ENCODE measurements at regions not wholly inside any gene's neighbourhood (a gene's known extent, or its start where the extent isn't known, plus 50 kb on each side); places are given as distances from the start of the nearest gene placed in this dataset.

DNA sequence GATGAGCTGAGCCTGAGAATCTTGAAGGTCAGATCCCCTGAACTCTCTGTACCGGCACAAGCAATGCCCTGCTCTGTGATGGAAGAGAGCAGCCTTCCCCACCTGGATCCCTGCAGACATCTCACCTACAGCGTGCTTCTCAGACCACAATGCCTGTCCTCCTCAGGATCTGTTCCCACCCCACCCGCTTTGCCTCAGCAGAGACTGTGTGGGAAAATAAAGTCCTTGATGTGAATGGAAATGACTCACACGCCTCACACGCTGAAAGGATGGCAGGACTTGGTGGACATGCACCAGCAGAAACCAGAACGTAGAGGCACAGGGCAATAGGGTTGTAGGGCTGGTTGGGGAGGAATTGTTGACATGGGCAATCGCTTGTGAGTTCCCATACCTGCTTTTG is 117.9 kb upstream of the POU3F3 start:
- no peak for DNase-seq

DNA sequence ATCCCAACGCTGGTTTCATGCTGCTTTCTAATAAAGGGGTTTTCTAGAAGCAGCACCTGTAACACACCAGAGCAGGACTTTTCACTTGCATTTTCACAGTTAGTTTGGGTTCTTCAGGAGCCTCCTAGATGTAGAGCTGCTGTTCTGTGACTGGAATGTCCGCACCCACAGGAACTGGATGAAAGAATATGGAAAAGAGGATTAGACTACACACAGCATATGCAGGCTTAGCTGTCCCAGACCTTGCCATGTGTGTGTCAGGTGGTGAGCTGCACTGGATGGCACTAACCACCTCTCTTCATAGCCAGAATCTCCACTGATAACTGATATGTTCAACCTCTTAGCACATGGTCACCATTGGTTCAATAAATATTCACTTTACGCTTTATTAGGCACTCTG is 112.1 kb upstream of the POU3F3 start:
- no peak for DNase-seq

DNA sequence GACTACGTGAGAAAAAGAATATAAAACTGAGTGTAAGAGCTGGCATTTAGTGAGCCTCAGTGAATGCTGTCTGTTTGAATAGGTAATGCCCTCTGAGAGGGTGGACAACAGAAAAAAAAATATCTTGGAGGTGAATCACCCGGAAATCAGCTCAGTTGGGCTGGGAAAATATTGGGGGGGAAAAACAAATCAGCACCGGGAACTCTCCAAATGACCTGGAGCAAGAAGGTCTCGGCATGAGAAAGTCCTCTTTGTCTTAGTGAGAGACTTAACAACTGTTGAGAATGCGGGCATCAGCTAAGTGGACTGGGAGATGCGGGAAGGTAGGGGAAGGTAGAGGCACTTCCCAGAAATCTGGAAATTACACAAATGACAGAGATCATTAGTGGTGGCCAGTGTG is 109.4 kb upstream of the POU3F3 start:
- DNase-seq: no peak

DNA sequence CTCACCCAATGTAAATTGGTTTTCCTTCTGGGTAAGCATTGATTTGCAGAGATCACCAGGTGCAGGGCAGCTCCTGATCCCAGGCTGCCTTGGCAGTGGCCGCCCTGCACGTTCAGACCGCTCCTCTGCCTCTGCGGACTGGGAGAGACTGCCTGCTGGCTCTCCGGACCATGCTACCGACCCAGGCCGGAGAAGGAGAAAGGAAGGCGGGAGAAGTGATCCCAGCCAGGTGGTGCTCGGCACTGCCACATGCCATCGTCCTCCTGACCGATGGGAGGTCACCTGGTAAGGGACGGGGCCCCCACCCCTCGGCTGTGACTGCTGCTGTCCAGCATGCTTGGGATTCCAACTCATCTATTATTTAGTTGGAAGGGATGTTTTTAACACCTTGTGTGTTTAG is 108.1 kb upstream of the POU3F3 start:
- DNase-seq: no peak

DNA sequence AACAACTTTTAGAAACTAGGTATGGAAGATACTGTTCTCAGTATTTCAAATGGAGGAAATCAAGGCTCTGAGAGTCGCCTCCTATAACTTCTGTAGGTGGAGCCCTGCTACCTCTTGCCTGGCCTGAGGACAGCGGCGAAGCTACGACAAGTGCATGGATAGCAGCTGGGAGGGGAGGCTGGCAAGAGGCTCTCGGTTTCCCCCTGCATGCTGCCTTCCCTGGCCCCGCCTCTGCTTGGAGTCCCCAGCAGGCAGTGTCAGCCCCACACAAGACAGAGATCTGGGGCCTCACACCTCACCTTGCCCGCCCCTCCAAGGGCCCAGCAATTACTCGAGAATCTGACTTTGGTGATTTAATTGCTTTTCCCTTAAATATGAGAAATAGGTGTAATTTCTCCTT is 107.6 kb upstream of the POU3F3 start:
- DNase-seq: no peak

DNA sequence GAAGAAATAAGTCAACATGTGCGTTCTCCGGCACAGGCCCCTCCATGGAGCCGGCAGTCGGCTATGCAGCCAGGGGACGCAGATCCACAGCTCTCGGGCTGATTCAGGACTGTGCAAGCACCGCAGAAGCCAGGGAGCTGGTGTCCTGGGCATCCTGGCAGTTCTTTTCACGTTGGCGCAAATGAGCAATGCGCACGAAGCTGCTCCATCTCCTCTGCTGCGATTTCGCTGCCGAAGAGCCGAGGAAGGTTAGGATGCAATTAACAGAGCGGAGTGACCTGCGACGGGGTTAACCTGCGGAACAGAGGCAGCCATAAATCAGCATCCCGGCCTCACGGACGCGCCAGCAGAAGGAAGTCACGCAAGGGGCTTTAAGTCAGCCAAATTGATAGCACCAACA is 107.1 kb upstream of the POU3F3 start:
- no peak for DNase-seq

DNA sequence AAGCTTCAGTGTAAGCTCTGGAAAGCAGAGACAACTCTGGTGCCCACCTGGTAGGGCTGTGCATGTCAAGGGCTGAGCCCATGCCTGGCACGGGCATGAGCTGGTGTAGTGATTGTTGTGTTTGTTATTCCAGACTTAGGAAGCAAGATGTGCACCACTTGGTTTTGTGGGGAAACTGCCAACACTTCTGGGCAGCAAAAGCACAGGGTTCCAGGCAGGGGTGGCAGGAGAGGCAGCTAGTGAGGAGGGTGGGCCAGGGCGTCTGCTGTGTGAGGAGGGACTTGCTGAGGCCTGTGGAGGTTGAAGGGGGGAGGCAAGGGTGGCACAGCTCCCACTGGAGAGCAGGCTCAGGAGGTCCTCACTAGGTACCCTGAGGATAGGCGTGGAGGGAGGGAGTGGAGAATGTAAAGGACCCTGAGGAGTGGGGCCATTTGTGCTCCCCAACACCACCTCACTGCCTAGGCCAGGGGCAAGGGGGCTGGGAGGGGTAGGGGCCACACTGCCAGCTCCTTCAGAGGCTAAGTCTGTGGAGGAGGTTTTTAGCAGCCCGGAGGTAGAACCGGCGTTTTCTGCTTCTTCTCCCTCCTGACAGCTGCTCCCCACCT is 104.0 kb upstream of the POU3F3 start:
- DNase-seq: no peak

DNA sequence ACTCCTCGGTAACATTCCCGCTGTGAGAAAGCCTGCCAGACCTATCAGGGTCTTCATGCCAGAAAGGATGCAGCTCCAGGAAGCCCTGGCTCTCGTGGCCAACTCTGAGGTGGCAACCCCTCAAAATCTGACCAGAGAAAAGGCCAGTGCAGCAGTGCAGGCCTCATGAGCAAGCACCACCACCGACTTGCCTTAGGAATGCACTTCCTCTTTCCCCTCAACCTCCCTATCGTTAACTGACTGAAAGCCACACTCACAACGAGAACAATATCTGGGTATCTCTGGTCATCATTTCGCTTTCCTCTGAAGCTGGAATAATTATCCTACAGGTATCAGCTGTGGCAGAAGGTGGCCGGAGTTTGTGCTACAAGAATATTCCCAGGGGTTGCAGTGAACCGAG is 101.4 kb upstream of the POU3F3 start:
- no peak for DNase-seq

DNA sequence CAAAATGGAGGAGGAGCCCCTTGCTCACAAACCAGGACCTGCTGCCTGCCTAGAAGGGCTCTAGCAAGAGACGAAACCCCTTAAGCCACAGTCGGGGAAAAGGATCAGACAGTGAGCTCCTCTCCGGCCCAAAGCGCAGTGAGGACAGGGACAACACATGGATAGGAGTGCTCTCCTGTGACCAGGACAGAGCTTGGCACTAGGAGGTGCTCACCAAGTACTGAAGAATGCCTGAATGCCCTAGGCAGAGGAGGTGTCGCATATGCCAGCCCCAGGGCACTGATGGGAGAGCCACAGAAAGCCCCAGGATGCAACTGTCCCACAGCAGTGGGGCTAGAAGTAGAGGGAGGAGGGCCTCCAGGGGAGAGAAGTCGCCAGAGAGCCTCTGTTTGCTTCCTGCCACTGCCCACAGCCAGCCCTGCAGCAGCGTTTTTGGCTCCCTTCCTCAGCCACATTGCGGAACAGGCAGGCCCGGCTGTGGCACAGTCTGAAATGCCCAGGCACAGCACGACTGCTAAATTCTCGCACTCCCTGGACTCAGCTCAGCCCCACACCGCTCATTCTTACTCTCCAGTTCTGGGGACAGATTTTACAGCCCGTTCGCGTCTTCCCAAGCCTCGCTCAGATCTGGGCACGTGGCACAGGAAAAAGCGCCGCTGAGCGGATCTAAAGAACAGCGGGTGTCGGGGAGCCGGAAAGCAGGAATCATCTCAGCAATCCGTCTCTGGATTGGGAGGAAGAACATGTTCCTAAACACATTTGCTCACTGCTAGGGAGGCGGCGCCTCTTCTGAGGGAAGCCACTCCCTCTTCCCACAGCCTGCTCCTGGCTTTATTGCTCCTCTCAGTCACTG is 98.7 kb upstream of the POU3F3 start:
- DNase-seq: no peak

DNA sequence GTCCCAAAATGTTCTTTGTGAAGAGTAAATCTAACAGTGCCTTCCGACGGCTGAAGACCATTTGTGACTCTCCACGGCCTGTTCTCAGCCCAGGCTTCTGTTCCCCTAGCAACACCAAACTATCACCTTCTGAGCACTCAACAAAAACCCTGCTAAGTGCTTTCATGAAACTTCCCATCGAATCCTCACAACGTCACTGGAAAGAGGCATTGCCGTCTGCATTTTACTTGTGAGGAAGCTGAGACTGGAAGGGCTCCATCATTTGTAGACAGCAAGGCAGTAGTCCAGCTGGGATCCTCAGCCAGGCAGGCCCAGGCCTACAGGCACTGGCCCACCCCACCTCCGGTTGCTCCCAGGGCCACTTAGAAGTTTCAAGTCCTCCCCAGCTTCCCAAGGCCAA is 97.8 kb upstream of the POU3F3 start:
- DNase-seq: no peak

DNA sequence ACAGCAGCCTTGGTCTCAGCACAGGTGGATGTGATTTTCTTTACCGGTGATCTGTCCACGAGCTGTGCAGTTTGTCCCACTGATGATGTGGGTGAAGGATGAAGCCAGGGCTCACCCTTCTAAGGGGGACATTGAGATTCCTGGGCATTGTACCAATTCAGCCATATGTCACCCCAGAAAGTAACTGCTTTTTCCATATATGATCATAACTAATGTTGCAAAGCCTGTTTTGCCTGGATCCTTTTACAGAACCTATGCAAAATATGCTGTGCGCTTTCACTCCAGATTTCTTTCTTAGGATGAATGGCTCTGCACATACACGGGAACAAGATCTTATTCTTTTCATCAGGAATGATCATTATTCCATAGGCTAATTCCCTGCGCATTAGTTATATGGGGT is 96.9 kb upstream of the POU3F3 start:
- DNase-seq: no peak

DNA sequence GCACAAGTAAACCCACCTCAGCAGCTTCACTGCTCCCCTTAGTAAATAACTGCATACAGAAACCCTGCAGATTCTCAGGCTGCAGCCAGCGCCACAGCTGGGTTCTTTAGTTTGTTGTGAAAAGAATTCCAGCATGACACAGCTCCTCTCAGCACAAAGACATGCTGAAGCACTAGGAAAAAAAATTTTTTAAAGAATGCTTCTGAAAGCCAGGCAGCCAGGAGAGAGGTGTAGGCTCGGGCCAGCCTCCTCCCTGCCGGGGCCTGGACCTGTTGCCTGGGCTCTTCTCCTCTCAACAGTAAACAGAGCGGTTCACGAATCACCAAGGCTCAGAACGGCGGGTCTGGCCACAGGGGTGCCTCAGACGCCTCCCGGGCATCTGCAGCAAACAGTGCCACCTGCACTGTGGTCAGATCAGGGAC is 95.7 kb upstream of the POU3F3 start:
- no peak for DNase-seq

DNA sequence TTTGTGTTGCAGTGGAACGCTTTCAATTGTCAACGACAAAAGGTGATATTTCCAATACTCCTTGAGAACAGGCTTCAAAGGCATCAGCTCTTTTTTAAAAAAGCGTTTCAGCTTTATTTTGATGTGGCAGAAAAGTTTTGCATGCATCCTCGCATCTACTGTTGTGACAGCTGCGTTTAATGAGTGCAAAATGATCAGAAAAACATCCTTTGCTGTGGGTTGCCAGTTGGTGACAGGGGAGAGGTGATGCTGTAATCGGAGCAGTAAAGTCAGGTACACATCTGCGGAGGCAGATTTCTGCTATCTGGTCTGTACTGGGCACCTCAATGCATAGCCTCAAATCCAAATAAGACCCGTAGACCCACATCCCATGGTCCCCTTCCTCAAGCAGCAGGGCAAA is 91.9 kb upstream of the POU3F3 start:
- DNase-seq: no peak

DNA sequence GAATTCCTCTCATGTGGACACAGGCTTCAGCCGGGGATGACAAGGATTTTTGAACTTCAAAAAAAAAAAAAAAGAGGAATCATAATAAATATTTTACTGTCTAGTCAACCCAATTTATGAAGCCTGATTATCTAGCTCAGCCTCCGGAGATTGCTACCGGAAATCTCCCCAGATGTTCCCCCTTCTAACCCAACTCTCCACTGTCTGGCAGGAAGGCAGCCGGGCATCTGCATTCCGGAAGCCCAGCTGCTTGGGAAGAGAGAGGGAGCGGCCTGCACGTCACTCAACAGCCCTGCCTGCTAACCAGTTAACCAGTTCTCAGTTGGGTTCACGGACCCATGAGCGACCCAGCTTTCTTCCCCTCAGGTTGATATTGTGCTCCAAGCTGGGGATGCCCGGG is 87.2 kb upstream of the POU3F3 start:
- no peak for DNase-seq

DNA sequence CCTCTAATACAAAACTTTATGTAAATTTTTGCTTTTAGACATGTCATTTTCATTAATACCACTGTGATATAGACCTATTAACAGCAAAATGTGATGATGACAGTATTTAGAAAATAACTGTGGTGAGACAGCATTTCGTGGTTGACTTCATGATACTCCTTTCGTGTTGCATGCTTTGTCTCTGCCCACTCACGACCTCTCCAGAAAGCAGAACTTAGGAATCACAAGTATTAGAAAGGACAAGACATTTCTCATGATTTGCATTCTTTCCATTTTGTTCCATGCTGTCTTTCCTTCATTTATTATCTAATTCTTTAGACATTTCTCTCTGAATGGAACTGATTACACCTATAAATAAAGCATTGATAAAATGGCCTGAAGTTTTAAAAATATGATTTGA is 85.2 kb upstream of the POU3F3 start:
- no peak for DNase-seq

DNA sequence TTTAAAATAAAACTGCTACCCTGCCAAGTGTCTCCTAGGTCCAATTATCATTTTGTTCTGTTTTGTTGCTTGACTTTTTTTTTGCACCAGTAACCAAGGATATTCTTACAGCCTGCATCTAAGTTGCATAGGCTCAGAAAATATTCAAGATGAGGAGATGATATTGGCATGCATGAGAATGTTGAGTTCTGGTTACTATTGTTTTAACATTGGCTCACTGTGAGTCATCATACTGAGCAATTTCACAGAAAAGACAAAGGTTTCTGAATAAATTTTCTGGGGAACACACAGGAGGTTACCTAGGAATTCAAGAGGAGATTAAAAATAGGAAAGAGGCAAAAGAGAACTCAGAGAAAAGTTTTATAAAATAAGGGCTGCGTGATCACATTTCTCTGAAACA is 84.8 kb upstream of the POU3F3 start:
- DNase-seq: no peak

DNA sequence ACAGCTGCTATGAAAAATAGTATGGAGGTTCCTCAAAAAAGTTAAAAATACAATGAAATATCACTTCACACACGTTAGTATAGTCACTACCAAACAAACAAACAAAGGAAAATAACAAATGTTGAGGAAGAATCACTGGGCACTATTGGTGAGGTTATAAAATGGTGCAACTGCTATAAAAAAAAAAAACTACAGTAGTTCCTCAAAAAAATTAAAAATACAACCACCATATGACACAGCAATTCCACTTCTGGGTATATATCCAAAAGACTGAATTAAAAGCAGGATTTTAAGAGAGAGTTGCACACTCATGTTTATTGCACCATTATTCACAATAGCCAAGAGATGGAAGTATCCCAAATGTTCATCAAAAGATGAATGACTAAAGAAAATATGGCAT is 80.9 kb upstream of the POU3F3 start:
- no peak for DNase-seq

DNA sequence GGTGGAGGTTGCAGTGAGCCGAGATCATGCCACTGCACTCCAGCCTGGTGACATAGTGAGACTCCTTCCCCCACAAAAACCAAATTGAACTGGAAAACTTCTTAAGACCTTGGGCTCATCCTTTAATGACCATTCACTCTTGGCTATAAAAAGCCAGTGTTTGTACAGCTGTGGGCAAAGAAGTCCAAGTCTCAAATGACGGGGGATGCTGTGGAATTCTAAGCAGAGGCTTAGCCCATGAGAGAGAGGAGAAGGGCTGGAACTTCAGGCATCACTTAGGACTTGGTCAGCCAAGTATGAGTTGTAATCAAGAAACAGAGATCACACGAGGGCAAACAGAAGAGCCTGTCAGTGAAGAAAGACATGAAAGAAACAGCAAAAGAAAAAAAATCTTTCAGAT is 79.3 kb upstream of the POU3F3 start:
- no peak for DNase-seq

DNA sequence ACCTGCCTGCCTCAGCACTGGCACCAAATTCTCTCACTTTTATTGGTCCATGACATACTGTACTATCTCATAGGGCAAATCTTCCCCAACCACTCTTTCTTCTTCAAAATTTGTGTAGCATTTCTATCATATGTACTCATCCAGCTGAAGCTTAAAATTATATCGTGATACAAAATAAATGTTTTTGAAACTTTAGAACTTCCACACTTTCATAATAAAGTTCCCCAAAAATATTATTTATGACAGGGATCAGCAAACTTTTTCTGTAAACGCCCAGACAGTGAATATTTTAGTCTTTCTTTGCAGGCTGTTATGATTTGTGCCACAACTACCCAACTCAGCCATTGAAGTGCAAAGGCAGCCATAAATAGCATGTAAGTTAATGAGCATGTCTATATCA is 76.2 kb upstream of the POU3F3 start:
- DNase-seq: no peak

DNA sequence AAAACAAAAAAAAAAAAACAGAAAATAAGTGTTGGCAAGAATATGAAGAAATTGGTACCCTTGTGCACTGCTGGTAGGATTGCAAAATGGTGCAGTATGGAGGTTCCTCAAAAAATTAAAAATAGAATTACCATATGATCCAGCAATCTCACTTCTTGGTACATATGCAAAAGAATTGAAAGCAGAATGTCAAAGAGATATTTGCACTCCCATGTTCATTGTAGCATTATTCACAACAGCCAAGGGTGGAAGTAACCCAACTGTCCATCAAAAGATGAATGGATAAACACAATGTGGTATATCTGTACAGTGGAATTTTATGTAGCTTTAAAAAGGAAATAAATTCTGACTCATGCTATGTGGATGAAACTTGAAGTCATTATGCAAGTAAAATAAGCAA is 72.8 kb upstream of the POU3F3 start:
- DNase-seq: no peak

DNA sequence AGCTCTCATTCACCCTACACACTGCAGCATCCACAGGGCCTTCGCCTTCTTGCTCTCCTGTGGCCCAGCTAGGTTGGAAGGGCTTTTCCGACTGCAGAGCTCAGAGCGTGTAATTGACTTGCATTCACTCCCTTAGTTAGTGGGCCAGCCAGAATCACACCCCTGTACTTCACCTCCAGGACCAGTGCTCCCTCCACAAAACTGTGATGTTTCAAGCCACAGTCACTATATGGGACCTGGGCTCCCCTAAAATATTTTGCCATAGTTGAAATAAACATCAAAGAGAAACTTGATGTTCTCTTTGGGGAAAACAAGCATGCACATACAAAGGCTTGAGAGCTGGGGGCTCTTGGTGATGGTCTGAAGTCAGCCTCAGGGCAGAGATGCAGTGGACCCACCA is 69.7 kb upstream of the POU3F3 start:
- no peak for DNase-seq

DNA sequence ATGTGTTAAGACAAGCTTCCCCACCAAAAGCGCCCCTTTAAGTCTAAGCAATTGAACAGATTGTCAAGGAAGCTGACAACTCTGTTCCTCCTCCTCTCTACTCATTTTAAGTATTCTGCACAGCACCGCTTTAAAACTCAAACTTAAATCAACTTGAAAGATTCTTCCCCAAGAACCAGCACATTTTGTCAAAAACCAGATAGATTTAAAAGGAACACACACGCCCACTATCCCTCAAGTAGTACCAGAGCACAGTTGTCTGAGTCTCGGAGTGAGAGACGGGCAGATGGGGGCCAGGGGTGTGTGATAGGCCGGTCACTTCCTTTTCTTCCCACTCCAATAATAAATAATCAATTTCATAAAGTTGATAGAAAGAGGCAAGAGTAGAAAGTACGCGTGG is 67.7 kb upstream of the POU3F3 start:
- no peak for DNase-seq

DNA sequence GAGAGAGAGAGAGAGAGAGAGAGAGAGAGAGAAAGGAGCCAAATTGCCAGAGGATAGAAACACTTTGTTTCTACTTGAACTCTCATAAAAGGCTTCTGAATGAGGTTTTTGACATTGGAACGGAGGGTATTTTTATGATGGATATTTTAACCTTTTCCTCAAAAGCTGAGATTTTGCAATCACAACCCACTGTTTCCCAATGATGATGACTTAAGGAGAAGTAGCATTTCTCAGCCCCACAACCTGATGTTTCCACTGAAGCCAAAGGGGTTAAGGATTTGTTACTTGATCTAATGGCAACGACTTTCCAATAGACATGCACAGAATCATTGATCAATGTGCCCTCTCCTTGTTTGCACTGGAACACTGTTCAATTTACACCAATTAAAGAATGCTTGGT is 67.1 kb upstream of the POU3F3 start:
- DNase-seq: no peak

DNA sequence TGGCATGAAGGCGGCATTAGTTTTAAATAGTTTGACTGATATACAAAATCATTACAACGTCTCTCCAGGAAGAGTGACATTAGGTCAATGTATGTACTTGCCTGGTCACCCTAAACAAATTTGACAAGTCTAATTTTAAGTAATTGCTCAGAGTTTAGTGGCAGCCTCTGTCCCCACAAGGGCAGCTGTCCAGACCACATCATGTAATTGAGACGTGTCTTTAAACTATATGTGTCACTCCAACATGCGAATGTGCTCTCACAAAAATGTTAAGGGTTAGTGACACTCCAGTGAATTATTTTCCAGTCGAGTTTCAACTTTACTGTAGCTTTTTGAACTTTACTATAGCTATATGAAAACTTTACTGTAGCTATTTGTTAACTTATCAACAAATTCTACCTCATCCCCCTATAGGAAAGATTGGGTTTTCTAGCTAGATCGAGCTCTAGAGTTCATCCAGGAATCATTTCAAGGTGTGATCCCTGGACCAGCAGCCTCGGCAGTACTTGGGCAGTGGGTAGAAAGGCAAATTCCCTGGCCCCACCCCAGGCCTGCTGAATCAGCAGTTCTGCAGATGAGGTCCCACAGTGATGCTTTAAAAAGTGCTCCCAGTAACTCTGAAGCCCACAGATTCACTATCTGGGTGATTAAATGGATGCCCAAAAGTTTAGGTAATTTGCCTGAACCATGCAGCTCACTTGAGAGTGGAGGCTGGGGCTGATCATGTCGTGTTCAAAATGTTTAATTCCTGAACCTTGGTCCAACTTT is 66.4 kb upstream of the POU3F3 start:
- DNase-seq: no peak
